GM18517 (cell line): ENCODE measurements at regions not wholly inside any gene's neighbourhood (a gene's known extent, or its start where the extent isn't known, plus 50 kb on each side); places are given as distances from the start of the nearest gene placed in this dataset.
"Not testable (repeated sequence)": the region's sequence is repeated elsewhere in the genome, so short reads cannot be mapped to it uniquely, and the experiment has no call there.

Experiments
- ATAC-seq: cut with Tn5 transposase; IDR thresholded peaks from one replicate; pipeline ENCODE4 v1.9.1; 2021; ENCODE audit warnings: mild to moderate bottlenecking, moderate library complexity; ENCODE audit not compliant: unreplicated experiment

DNA sequence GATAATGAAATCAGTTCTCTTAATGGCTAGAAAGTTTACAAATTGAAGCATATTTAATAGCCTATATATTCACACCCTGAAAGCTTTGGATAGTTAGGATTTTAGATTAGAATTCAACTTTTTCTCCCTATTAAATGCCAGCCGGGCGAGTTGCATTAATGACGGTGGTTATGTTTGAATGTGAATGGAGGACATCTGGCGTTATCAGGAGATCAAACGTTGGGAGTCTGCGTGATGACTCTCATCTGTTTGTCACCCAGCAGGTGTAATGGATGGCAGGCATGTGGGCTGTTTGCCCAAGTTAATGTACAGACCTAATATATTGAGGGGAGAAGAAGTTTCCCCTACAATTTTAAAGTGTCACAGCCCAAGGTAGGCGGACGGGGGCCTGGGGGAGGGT is 1227.7 kb upstream of the WWC1 start:
- ATAC-seq: no peak

GRCh38 chr5:167064198-167064776 is 1227.2 kb upstream of the WWC1 start:
- ATAC-seq: no peak

GRCh38 chr5:167065794-167066193 is 1225.7 kb upstream of the WWC1 start:
- ATAC-seq: no peak

GRCh38 chr5:167071981-167072610 is 1219.3 kb upstream of the WWC1 start:
- no peak for ATAC-seq

DNA sequence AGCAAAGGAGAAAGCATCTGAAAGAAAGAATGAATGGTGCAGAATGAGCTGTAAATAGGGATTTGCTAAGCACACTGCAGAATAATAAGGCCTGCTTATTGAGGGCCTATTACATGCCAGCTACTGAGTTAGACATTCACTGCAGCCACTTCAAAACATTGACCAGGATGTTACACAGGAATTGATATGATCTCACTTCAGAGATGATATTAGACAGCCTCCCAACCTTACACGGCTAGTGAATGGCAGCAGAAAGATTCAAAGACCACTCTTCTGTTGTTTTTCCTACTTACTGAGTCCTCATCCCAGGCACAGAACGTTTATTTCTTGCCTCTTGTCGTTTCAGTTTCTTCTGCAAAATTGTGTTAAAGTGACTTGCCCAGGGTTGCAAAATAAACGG is 1209.9 kb upstream of the WWC1 start:
- no peak for ATAC-seq

DNA sequence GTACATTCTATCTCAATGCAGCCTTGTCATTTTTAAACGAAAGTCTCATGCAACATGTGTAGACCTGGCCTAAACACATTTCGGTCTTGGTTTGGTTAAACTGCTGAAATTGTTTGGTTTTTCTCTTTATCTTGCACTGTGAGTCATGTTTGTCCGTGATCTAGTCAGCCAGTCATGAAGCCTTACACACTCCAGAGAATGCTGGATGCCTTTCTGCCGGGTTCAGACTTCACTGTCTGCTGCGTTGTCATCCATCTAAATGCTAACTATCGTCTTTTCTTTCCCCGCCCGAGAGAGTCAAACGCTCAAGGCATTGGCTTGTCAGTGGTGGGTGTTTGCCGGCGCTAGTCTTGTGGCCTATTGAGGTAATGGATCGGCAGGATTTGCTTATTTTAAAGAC is 1194.6 kb upstream of the WWC1 start:
- ATAC-seq: no peak

- ATAC-seq: no peak
These were observed 1187.1 kb upstream of the WWC1 start for GRCh38 chr5:167104351-167104750.

DNA sequence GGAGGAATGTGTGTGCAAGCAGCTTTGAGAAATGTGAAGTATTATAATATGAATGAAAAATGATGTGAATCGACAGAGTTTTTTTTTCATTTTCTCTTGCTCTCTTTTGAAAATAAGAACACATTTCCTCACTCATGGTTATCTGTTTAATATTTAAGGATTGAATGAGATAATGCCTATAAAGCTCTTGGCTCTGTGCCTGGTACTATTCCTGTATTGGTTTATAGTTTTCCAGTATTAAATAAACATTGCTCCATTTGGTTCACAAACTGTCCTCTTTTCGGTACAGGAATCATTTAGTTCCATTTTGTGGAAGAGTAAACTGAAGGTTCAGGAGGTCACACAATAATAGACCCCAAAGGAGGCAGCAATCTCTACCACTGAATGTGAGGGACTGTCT is 1185.5 kb upstream of the WWC1 start:
- ATAC-seq: no peak

DNA sequence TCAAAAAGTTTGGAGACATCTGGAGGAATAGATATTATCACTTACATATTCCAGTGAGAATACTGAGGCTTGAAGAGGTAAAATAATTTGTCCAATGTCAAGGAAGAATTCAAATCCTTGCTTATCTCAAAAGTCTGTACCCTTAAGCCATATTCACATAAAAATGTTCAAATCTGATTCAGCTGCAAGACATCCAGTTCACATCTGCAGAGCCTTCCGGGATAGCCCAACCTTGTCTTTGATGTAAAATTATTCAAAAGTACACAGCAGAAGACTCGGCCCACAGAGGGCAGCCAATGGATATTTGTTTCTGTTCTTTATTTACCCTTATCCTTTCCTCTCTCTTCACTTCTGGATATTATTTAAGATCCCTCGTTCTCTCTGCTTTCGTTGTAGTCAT is 1183.8 kb upstream of the WWC1 start:
- ATAC-seq: no peak

DNA sequence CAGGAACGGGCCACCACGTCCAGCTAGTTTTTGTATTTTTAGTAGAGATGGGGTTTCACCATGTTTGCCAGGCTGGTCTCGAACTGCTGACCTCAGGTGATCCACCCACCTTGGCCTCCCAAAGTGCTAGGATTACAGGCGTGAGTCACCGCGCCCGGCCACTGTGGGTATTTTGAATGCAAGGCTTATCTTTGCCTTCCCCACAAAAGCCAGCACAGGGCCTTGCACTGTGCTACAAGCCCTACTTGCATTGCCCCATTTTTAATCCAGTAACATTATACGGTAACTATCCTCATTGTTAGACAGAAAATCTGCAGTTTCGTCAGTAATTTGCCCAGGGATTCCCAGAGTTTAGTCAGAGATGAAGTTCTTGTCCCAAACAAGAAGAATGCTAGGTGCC is 1183.2 kb upstream of the WWC1 start:
- ATAC-seq: not testable (repeated sequence)

DNA sequence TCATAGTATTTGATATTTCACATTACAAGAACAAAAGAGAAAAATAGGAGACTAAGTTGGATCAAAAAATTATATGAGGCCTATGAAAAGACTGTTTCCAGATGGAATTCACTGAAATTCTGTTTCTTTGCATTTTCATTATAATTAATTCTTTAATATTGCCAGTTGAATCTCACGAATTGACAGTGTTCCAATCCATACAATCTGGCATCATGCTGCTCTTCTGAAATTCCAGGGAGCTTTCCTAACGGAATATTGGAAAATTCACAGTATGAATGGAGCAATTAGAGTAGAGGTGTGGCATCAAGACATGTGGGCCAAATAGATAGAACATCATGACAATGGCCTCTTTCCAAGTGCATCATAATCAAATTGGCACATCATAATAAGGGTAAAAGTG is 1178.9 kb upstream of the WWC1 start:
- ATAC-seq: no peak

- no peak for ATAC-seq
These were observed 1169.2 kb upstream of the WWC1 start for GRCh38 chr5:167122267-167122666.

- ATAC-seq: no peak
These were observed 1168.3 kb upstream of the WWC1 start for GRCh38 chr5:167123126-167123525.

DNA sequence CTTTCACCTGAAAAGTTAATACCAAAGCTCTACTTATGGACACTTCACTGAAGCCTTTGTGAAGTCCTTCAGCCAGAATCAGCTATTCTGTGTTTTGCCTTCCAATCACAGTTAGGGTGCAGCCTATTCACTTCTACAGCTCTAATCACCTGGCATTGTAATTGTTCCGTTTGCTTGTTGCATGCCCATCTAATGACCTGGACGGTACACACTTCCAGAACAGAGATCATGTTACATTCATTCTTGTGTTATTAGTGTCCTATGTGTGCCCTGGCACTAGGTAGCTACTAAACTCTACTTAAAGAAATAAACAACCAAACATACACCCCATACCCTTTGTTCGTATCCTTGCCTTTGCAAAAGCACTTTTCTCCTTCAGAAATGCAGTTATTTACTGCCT is 1162.9 kb upstream of the WWC1 start:
- no peak for ATAC-seq

DNA sequence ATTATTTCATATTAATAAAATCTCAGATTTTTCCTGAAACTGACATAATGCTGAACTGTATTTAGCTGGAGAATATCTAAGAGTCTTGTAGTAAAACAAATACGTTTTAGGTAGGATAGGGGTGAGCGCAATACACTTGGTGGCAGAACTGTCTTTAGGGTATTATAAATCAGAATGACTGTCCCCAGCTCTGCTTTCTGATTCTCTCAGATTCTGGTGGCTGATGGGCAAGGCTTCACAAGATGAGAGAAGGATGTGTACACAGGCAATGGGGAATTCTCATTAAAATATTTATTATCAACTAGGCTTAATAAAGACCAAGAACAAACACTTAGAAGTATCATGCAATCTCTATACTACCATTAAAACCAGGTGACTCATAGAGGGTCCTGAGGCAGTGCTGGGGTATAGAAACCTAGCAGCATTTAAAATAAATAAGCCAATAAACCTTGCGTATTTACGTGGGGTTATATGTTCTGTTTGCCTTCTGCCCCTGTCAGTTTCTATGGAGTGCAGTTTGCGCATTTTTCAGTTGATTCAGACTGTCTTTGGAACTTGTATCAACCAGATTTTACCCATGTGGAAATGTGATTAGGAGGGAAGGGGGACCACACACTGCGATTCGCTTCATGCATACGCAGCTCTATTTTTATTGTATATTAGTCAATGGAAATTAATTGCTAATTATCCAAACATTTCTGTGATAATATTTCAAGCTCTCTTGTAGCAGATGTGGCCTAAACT is 1150.7 kb upstream of the WWC1 start:
- no peak for ATAC-seq

DNA sequence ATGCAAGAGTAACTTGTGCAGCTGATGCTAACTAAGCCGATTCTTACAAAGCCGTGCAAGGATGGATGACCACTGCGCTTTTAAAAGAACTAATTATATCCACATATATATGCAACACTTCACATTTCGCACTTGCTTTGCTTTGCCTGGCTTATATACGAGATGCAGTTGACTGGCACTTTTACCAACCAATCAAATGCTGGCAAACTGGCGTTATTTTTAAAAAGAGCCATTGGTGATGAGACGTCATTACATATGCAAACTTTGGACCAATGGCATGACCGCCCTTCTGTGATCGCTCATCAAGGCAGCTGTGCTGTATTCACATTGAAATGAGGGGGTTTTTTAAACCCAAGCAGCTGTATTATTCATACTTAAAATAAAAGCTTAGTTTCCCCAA is 1147.7 kb upstream of the WWC1 start:
- no peak for ATAC-seq

GRCh38 chr5:167145841-167146240 is 1145.6 kb upstream of the WWC1 start:
- no peak for ATAC-seq

DNA sequence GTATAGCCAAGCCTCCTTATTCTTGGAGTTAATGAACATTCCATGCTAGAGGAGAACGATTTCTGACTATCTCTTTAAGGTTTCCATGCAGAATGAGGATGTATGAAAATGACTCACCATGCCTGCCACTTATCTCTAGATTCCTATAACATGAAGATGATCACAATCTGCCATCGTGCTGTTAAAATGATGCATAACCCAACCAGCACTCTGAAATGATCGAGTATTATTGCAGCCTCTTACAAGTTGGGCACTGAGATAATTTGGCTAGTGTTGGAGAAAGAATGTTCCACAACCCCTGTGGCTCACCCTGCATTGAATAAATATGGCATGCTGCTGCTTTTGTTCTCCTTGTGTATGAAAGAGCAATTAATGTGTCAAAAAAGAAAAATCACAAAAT is 1143.6 kb upstream of the WWC1 start:
- ATAC-seq: no peak

DNA sequence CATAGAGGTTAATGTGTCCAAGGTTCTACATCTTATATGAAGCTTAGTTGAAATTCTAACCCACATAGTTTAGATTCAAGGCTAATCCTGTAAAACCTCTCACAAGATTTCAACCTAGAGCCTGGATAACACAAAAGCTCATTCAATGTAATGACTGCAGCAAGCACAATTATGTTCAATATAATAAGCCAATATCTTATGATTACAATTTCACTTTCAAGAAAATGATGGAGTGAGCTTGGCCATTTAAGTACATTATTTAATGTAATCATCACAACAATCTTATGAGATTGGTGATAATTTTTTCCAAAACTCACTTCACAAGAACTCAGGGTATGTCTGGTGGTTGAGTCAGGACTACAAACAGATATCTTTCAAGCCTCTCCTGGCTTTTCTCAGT is 1140.8 kb upstream of the WWC1 start:
- ATAC-seq: no peak

DNA sequence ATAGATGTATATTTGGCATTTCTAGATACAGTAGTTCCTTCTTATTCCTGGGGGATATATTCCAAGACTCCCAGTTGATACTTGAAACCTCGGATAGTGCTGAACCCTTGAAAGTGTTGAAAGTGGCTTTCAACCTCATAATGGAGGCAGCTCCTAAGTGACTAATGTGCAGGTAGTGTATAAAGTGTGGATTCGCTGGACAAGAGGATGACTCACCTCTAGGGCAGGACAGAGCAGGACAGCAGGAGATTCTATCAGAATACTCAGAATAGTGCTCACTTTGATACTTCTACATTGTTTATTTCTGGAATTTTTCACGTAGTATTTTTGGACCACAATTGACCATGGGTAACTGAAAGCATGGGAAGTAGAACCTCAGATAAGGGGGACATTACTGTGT is 1138.9 kb upstream of the WWC1 start:
- no peak for ATAC-seq

- no peak for ATAC-seq
These were observed 1135.9 kb upstream of the WWC1 start for GRCh38 chr5:167155387-167156005.

DNA sequence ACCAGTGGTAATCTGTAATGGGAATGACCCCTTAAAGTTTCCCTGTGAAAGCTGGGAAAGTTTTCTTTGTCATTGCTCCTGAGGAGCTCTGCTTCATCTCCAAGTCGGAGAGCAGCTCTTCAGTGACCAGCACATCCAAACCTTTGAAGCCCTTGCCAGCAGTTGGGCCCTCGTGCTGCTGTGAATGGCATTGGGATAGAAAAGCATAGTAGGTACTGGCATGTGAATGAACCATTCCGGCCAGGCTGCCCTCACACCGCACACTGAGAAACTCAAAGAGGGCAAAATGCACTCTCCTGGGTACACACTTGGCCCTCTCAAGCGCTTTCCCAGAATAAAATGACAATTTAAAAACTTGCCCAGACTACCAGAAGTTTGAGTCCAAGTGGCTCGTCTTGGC is 1135.0 kb upstream of the WWC1 start:
- ATAC-seq: no peak
